HG03432 (cell line): ENCODE measurements at regions not wholly inside any gene's neighbourhood (a gene's known extent, or its start where the extent isn't known, plus 50 kb on each side); places are given as distances from the start of the nearest gene placed in this dataset.
"Not testable (repeated sequence)": the region's sequence is repeated elsewhere in the genome, so short reads cannot be mapped to it uniquely, and the experiment has no call there.

Source experiments
- ATAC-seq: cut with Tn5 transposase; IDR thresholded peaks from one replicate; pipeline ENCODE4 v1.9.1; 2021; ENCODE audit warnings: mild to moderate bottlenecking, moderate library complexity; ENCODE audit not compliant: unreplicated experiment

GRCh38 chr2:198917926-198918720 lies 539.6 kb downstream of the SATB2 start:
- ATAC-seq, result no peak

GRCh38 chr2:198917275-198917674 lies 540.5 kb downstream of the SATB2 start:
- no peak for ATAC-seq

- ATAC-seq, result no peak
These were observed 541.1 kb downstream of the SATB2 start for GRCh38 chr2:198916548-198917080.

GRCh38 chr2:198913394-198914152 lies 544.2 kb downstream of the SATB2 start:
- ATAC-seq, result peak; percentile 99

GRCh38 chr2:198909525-198910267 lies 548.0 kb downstream of the SATB2 start:
- ATAC-seq, result no peak

- ATAC-seq, result peak; percentile 85
These were observed 551.7 kb downstream of the SATB2 start for GRCh38 chr2:198905881-198906612.

- ATAC-seq, result no peak
These were observed 555.8 kb downstream of the SATB2 start for GRCh38 chr2:198901894-198902293.

GRCh38 chr2:198900141-198900540 lies 557.6 kb downstream of the SATB2 start:
- no peak for ATAC-seq

- ATAC-seq, result peak; percentile 79
These were observed 567.2 kb downstream of the SATB2 start for GRCh38 chr2:198890490-198890889.

- ATAC-seq, result no peak
These were observed 574.1 kb downstream of the SATB2 start for GRCh38 chr2:198883604-198884003.

- ATAC-seq, result no peak
These were observed 576.8 kb downstream of the SATB2 start for GRCh38 chr2:198880986-198881385.

- ATAC-seq, result no peak
These were observed 577.3 kb downstream of the SATB2 start for GRCh38 chr2:198880421-198880820.

- ATAC-seq, result peak; percentile 67
These were observed 583.3 kb downstream of the SATB2 start for GRCh38 chr2:198874472-198874858.

GRCh38 chr2:198873503-198874471 lies 584.0 kb downstream of the SATB2 start:
- no peak for ATAC-seq

- ATAC-seq, result no peak
These were observed 594.1 kb downstream of the SATB2 start for GRCh38 chr2:198863655-198864054.

GRCh38 chr2:198861080-198861479 lies 596.7 kb downstream of the SATB2 start:
- ATAC-seq, result no peak

GRCh38 chr2:198857246-198857645 lies 600.5 kb downstream of the SATB2 start:
- no peak for ATAC-seq

- not testable (repeated sequence) for ATAC-seq
These were observed 602.0 kb downstream of the SATB2 start for GRCh38 chr2:198855746-198856145.

GRCh38 chr2:198852248-198852647 lies 605.5 kb downstream of the SATB2 start:
- ATAC-seq, result no peak
